ENCODE measurements at regions not wholly inside any gene's neighbourhood (a gene's known extent, or its start where the extent isn't known, plus 50 kb on each side); places are given as distances from the start of the nearest gene placed in this dataset.

- TF ChIP-seq POLR2A (IDR thresholded peaks at IDR 0.05; ENCODE audit: low read depth) (no peak), CTCF (IDR thresholded peaks at IDR 0.05) (no peak), EP300 (IDR thresholded peaks at IDR 0.05) (no peak)
Observed at GRCh38 chr13:104008541-104009435, 942.6 kb upstream of the SLC10A2 start.

Measured in esophagus muscularis mucosa (tissue), 4 donors.